ENCODE measurements at regions not wholly inside any gene's neighbourhood (a gene's known extent, or its start where the extent isn't known, plus 50 kb on each side); places are given as distances from the start of the nearest gene placed in this dataset.

- TF ChIP-seq, protein P1, sequence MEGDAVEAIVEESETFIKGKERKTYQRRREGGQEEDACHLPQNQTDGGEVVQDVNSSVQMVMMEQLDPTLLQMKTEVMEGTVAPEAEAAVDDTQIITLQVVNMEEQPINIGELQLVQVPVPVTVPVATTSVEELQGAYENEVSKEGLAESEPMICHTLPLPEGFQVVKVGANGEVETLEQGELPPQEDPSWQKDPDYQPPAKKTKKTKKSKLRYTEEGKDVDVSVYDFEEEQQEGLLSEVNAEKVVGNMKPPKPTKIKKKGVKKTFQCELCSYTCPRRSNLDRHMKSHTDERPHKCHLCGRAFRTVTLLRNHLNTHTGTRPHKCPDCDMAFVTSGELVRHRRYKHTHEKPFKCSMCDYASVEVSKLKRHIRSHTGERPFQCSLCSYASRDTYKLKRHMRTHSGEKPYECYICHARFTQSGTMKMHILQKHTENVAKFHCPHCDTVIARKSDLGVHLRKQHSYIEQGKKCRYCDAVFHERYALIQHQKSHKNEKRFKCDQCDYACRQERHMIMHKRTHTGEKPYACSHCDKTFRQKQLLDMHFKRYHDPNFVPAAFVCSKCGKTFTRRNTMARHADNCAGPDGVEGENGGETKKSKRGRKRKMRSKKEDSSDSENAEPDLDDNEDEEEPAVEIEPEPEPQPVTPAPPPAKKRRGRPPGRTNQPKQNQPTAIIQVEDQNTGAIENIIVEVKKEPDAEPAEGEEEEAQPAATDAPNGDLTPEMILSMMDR (IDR thresholded peaks at IDR 0.05; ENCODE audit: insufficient read depth, low read length, missing control alignments), result no peak
- H3K4me3 ChIP-seq (ENCODE audit: low read depth, low read length), result no peak overlapping the region
- no peak for DNase-seq (ENCODE audit: low read depth, low spot score)
- POLR2A ChIA-PET, result no interaction called here
- CTCF ChIA-PET, result no interaction called here
Observed at GRCh38 chr13:64069892-64070291, 2654.2 kb upstream of the PCDH20 start.

DNA sequence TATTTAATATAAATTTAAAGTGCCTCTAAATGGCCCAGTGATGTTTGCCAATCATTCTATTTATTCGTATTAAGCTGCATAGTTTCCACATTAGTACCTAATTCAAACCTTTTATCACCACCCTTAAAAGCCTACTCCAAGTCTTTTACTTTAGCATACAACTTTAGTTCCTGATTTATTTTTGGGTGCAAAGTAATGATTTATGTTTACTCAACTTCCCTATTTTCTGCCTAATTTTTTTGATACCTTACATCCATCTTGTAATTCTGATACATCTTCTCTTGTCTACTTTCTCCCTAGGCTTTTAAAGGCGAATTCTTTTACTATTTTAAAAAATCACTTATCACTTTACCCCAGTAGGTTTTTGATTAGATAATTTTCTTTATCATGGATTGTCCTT is 2651.1 kb upstream of the PCDH20 start:
- H3K4me3 ChIP-seq (ENCODE audit: low read depth, low read length), result no peak overlapping the region
- no peak for DNase-seq (ENCODE audit: low read depth, low spot score)
- CTCF ChIA-PET, result no interaction called here
- TF ChIP-seq, protein P1 (IDR thresholded peaks at IDR 0.05; ENCODE audit: insufficient read depth, low read length, missing control alignments), result no peak
- POLR2A ChIA-PET, result no interaction called here

DNA sequence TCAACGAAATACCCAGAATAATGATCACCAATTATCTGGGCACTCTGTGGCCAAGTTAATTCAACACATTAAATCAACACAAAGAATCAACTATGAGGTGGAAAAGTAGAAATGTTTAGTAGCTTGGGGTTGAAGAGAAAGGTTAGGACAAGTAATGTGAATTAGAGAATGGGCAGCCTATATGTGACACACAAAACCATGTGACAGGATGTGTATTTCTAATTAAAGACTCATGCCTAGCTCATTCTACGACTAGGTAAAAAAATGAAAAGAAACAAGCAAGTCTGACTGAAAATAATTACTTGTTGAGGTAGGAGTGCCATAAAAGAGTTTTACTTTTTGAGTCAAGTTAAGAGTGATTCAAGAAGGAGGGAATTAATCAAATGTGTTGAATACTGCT is 2646.0 kb upstream of the PCDH20 start:
- no peak for DNase-seq (ENCODE audit: low read depth, low spot score)
- TF ChIP-seq, protein P1 (IDR thresholded peaks at IDR 0.05; ENCODE audit: insufficient read depth, low read length, missing control alignments), result no peak
- CTCF ChIA-PET, result no interaction called here

DNA sequence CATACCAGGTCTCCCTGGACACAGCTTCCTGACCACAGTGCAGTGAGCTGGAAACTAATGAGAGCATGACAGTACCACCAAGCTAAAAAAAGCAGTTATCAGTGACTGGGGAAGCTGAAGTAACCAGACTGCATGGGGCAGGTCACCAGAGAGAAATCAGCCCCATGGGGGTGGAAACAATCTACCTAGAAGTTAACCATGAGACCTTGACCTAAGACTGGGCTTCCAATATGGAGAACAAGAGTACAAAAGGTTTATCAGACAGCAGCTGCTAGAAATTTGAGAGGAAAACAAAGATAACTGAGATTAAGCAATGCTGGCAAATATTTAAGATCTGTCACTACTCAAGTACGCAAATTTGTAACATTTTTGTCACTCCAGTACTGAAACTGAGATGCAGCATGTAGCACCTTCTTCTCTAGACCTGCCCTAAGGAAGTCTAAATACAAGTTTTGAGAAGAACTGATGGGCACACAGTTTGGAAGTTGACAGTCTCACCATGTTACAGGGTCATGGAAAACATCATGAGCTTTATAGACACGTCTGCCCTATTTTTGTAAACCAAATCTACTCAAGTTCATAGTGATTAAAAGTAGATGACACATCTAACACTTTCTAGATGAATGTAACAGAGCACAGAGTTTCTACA is 2641.8 kb upstream of the PCDH20 start:
- POLR2A ChIA-PET, result no interaction called here

More for the DNA sequence above, 2646.0 kb upstream of the PCDH20 start:
- POLR2A ChIA-PET, result no interaction called here
- H3K4me3 ChIP-seq (ENCODE audit: low read depth, low read length), result no peak overlapping the region

DNA sequence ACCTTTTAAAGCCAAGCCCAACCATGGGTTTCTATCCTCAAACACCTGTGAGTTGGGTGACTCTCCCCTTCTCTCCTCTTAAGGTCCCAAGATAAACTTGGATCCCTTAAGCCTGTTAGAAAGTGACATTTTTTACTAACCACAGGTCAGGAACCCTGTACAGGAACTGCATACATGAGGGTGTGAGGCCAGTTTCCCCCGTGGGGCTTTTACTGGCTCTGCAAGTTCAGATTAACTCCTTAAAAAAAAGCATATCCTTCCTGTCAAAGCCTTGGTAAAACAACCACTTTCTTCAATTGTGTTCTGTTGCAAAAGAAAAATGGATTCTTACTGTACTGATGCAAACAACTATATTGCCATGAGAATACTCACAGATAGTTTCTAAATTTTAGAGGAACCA is 2638.7 kb upstream of the PCDH20 start:
- POLR2A ChIA-PET, result no interaction called here
- TF ChIP-seq, protein P1 (IDR thresholded peaks at IDR 0.05; ENCODE audit: insufficient read depth, low read length, missing control alignments), result no peak
- no peak overlapping the region for H3K4me3 ChIP-seq (ENCODE audit: low read depth, low read length)
- DNase-seq (ENCODE audit: low read depth, low spot score), result no peak
- CTCF ChIA-PET, result no interaction called here

More for the DNA sequence above, 2641.8 kb upstream of the PCDH20 start:
- CTCF ChIA-PET, result no interaction called here
- TF ChIP-seq, protein P1 (IDR thresholded peaks at IDR 0.05; ENCODE audit: insufficient read depth, low read length, missing control alignments), result no peak
- no peak for DNase-seq (ENCODE audit: low read depth, low spot score)
- no peak overlapping the region for H3K4me3 ChIP-seq (ENCODE audit: low read depth, low read length)

- TF ChIP-seq, protein P1 (IDR thresholded peaks at IDR 0.05; ENCODE audit: insufficient read depth, low read length, missing control alignments), result no peak
- ChIA-PET POLR2A (no interaction called here), CTCF (no interaction called here)
- no peak overlapping the region for H3K4me3 ChIP-seq (ENCODE audit: low read depth, low read length)
- no peak for DNase-seq (ENCODE audit: low read depth, low spot score)
Observed at GRCh38 chr13:64052521-64052920, 2636.9 kb upstream of the PCDH20 start.
